ENCODE measurements at regions not wholly inside any gene's neighbourhood (a gene's known extent, or its start where the extent isn't known, plus 50 kb on each side); places are given as distances from the start of the nearest gene placed in this dataset.

GRCh38 chr4:122541996-122542395 is 78.9 kb downstream of the IL21 start:
- TF ChIP-seq POLR2AphosphoS5 (IDR thresholded peaks at IDR 0.05; ENCODE audit: low read depth, low read length): no peak
- no peak for TF ChIP-seq POLR2A (IDR thresholded peaks at IDR 0.05; ENCODE audit: low read depth, low read length)

Measured in GM12892 (cell line).